ENCODE measurements at regions not wholly inside any gene's neighbourhood (a gene's known extent, or its start where the extent isn't known, plus 50 kb on each side); places are given as distances from the start of the nearest gene placed in this dataset.

- no peak for DNase-seq
Measured at GRCh38 chr9:78607853-78608252, 310.9 kb downstream of the PSAT1 start.

GRCh38 chr9:78609450-78609849 lies 312.5 kb downstream of the PSAT1 start:
- DNase-seq: no peak

GRCh38 chr9:78612091-78612490 lies 315.2 kb downstream of the PSAT1 start:
- DNase-seq: no peak

GRCh38 chr9:78613006-78613405 lies 316.1 kb downstream of the PSAT1 start:
- DNase-seq: no peak

GRCh38 chr9:78614892-78615291 lies 318.0 kb downstream of the PSAT1 start:
- no peak for DNase-seq

- DNase-seq: no peak
Measured at GRCh38 chr9:78615372-78615771, 318.4 kb downstream of the PSAT1 start.

GRCh38 chr9:78618735-78619134 lies 321.8 kb downstream of the PSAT1 start:
- DNase-seq: no peak

GRCh38 chr9:78620303-78620702 lies 323.4 kb downstream of the PSAT1 start:
- DNase-seq: no peak

GRCh38 chr9:78620764-78621163 lies 323.8 kb downstream of the PSAT1 start:
- no peak for DNase-seq

- DNase-seq: no peak
Measured at GRCh38 chr9:78622126-78622525, 325.2 kb downstream of the PSAT1 start.

- no peak for DNase-seq
Measured at GRCh38 chr9:78626971-78627370, 330.0 kb downstream of the PSAT1 start.

- no peak for DNase-seq
Measured at GRCh38 chr9:78630966-78631365, 334.0 kb downstream of the PSAT1 start.

GRCh38 chr9:78640728-78641127 lies 343.8 kb downstream of the PSAT1 start:
- DNase-seq: no peak

GRCh38 chr9:78644359-78644758 lies 347.4 kb downstream of the PSAT1 start:
- no peak for DNase-seq

GRCh38 chr9:78654324-78654723 lies 357.4 kb downstream of the PSAT1 start:
- DNase-seq: no peak

- DNase-seq: no peak
Measured at GRCh38 chr9:78663369-78663768, 366.4 kb downstream of the PSAT1 start.

GRCh38 chr9:78664370-78664769 lies 367.4 kb downstream of the PSAT1 start:
- no peak for DNase-seq

- no peak for DNase-seq
Measured at GRCh38 chr9:78666818-78667414, 370.0 kb downstream of the PSAT1 start.

- no peak for DNase-seq
Measured at GRCh38 chr9:78668148-78668832, 371.4 kb downstream of the PSAT1 start.

GRCh38 chr9:78669591-78669990 lies 372.7 kb downstream of the PSAT1 start:
- no peak for DNase-seq

GRCh38 chr9:78671785-78672184 lies 374.9 kb downstream of the PSAT1 start:
- no peak for DNase-seq

- DNase-seq: no peak
Measured at GRCh38 chr9:78674874-78675273, 377.9 kb downstream of the PSAT1 start.

- DNase-seq: no peak
Measured at GRCh38 chr9:78676009-78676408, 379.1 kb downstream of the PSAT1 start.

GRCh38 chr9:78676623-78677022 lies 379.7 kb downstream of the PSAT1 start:
- DNase-seq: no peak

- no peak for DNase-seq
Measured at GRCh38 chr9:78677326-78677725, 380.4 kb downstream of the PSAT1 start.

Measured in GDM1 (cell line).